GM19023 (cell line): ENCODE measurements at regions not wholly inside any gene's neighbourhood (a gene's known extent, or its start where the extent isn't known, plus 50 kb on each side); places are given as distances from the start of the nearest gene placed in this dataset.
A peak's percentile ranks its signal among the peaks of the same experiment; 100 is the strongest.
"Not testable (repeated sequence)": the region's sequence is repeated elsewhere in the genome, so short reads cannot be mapped to it uniquely, and the experiment has no call there.

Source experiments
- ATAC-seq: cut with Tn5 transposase; IDR thresholded peaks from one replicate; pipeline ENCODE4 v1.9.1; 2021; ENCODE audit warnings: mild to moderate bottlenecking, moderate library complexity; ENCODE audit not compliant: unreplicated experiment

GRCh38 chr5:87188391-87188790, 79.3 kb upstream of the RASA1 start:
- no peak for ATAC-seq

GRCh38 chr5:87190041-87190440, 77.6 kb upstream of the RASA1 start:
- ATAC-seq: no peak

DNA sequence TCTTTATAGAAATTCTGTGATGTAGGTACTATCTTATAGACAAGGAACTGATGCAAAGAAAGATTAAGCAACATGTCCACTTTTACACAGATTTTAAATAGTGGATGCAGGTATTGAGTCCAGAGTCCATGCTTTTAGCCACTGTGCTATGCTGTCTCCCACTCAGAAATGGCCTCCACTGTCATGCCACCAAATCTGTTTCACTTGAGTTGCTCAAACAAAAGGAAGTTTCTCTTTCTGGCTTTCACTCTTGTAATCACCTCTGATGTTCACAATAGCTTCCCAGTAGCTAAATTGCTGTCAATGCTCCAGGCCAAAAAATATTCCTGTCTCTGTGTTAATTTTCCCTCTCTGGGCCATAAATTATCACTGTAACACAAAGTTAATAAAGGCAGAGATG, 77.0 kb upstream of the RASA1 start:
- no peak for ATAC-seq

DNA sequence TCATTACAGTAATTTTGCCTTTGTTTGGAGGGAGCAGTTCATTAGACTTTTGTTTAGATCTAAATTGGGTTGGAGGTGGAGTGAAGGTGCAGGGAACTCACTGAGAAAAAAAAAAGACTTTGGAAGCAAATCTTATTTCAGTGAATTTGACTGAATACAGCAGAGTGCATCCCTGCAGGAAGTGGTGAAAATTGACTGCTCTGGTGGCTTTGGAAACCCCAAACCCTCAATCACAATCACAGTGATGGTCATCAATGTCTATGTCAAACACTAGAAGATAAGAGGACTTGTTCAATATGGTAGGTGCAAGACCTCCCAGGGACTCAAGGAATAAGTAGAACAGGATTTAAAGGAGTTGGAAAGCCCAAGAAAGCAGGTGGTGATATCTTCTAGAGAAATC, 76.0 kb upstream of the RASA1 start:
- ATAC-seq: no peak

DNA sequence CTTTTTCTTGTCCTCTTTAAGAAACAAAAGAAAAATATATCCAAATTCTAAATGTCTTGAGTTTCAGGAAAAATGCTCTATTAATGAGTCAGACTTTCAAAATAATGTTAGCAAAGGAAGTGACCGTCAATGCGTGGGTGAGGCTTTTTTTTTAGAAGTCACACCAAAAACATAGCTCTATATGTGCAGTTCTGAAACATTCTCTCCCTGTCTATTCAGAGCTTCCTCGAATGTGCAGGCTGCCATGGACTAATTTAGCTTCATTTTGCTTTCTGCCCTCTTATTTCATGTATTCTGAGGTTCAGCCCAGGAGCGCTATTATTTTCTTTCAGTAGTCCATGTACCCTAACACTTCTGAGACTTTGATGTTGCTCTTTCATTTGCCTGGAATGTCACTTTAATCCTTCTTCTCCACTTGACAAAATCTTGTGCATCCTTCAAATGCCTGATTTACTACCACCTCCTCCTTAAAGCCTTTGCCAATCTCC, 72.5 kb upstream of the RASA1 start:
- ATAC-seq: peak; percentile 44

- ATAC-seq: no peak
These were observed 72.1 kb upstream of the RASA1 start for GRCh38 chr5:87195616-87196015.

- no peak for ATAC-seq
These were observed 69.7 kb upstream of the RASA1 start for GRCh38 chr5:87198010-87198409.

DNA sequence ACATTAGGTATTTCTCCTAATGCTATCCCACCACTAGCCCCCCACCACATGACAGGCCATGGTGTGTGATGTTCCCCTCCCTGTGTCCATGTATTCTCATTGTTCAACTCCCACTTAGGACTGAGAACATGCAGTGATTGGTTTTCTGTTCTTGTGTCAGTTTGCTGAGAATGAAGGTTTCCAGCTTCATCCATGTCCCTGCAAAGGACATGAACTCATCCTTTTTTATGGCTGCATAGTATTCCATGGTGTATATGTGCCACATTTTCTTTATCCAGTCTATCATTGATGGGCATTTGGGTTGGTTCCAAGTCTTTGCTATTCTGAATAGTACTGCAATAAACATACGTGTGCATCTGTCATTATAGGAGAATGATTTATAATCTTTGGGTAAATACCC, 68.4 kb upstream of the RASA1 start:
- ATAC-seq: not testable (repeated sequence)

- not testable (repeated sequence) for ATAC-seq
These were observed 68.0 kb upstream of the RASA1 start for GRCh38 chr5:87199704-87200103.

DNA sequence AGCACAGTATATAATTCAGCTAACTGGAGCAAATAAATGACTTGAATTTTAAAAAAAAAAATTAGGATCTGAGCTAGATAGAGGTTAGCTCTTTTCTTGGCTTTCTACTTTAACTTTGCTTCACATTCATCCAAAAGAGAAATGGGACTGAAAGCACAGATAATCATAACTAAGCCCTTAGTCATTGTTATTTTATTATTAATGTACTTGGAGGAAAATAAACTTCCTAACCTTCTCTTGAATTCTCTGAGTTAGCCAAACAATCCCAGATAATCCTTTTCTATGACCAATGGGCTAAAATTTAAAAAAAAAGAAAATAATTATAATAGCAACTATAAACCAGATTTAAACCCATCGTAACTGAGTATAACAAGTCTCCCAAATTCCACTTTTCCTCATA, 57.6 kb upstream of the RASA1 start:
- ATAC-seq: no peak

- no peak for ATAC-seq
These were observed 56.9 kb upstream of the RASA1 start for GRCh38 chr5:87210743-87211142.

GRCh38 chr5:87211676-87212075, 56.0 kb upstream of the RASA1 start:
- ATAC-seq: no peak

DNA sequence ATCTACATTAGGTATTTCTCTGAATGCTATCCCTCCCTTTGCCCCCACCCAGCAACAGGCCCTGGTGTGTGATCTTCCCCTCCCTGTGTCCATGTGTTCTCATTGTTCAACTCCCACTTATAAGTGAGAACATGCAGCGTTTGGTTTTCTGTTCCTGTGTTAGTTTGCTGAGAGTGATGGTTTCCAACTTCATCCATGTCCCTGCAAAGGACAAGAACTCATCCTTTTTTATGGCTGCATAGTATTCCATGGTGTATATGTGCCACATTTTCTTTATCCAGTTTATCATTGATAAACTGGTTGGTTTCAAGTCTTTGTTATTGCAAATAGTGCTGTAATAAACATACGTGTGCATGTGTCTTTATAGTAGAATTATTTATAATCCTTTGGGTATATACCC, 55.5 kb upstream of the RASA1 start:
- not testable (repeated sequence) for ATAC-seq

GRCh38 chr5:87217480-87217879, 50.2 kb upstream of the RASA1 start:
- not testable (repeated sequence) for ATAC-seq
